Breast epithelium (tissue), 3 donors: ENCODE measurements at regions not wholly inside any gene's neighbourhood (a gene's known extent, or its start where the extent isn't known, plus 50 kb on each side); places are given as distances from the start of the nearest gene placed in this dataset.

ENCODE experiments used
- CTCF ChIP-seq, 3 donors: fragments of 450-650 bp; IDR thresholded peaks; one replicate each; pipeline ENCODE4 v1.5.1; 2016 to 2017; ENCODE audit warnings: antibody characterized with exemption in 3 of 3, mild to moderate bottlenecking in 3 of 3, moderate library complexity in 3 of 3
- POLR2A ChIP-seq: fragments of 450-650 bp; IDR thresholded peaks from one replicate; pipeline ENCODE4 v1.6.1; 2016; ENCODE audit warnings: antibody characterized with exemption, mild to moderate bottlenecking, moderate library complexity
- POLR2AphosphoS5 ChIP-seq, 3 donors: sonication (generic); formaldehyde crosslinking; IDR thresholded peaks; one replicate each; pipeline ENCODE4 v1.6.1; 2017; ENCODE audit warnings: antibody characterized with exemption in 3 of 3

GRCh38 chr20:5448449-5449118 lies 131.8 kb upstream of the PROKR2 start:
- TF ChIP-seq POLR2A (no peak), CTCF (IDR thresholded peaks at IDR 0.05) (peak in 2 of 3 donors; percentile 49 to 50), POLR2AphosphoS5 (IDR thresholded peaks at IDR 0.05) (no peak)
